Lower leg skin (tissue), 4 donors: ENCODE measurements at regions not wholly inside any gene's neighbourhood (a gene's known extent, or its start where the extent isn't known, plus 50 kb on each side); places are given as distances from the start of the nearest gene placed in this dataset.

Experiments used
- DNase-seq, 2 donors: peaks; one replicate each; pipeline ENCODE4 v3.0.0-alpha.2; 2019; ENCODE audit warnings: low spot score in 2 of 2
- H3K4me3 ChIP-seq: fragments of 200-600 bp; sonication (generic); 2 replicates; pipeline ENCODE4 v1.5.1; 2017; ENCODE audit warnings: mild to moderate bottlenecking, low read depth; ENCODE audit not compliant: poor library complexity, severe bottlenecking
- CTCF ChIP-seq, 3 donors: fragments of 450-650 bp; IDR thresholded peaks; one replicate each; pipeline ENCODE4 v1.5.1; 2016; ENCODE audit warnings: antibody characterized with exemption in 3 of 3, mild to moderate bottlenecking in 3 of 3, moderate library complexity in 2 of 3
- POLR2A ChIP-seq, 2 donors: fragments of 450-650 bp; IDR thresholded peaks; one replicate each; pipeline ENCODE4 v1.6.1; 2016 to 2017; ENCODE audit warnings: antibody characterized with exemption in 2 of 2, mild to moderate bottlenecking in 1 of 2, moderate library complexity in 1 of 2
- WGBS, 2 donors: methylation state at CpG; one replicate each; pipeline ENCODE4 v1.1.5; 2018; 5-methylcytosine and 5-hydroxymethylcytosine counted together
- intact Hi-C: fragments of 100-400 bp; cut with DNase I; formaldehyde crosslinking; loops from one replicate; pipeline ENCODE4 v1.15.0; 2023; ENCODE audit warnings: low total_unique reads

- 45% methylated on average over 4 of the region's 4 CpGs for WGBS, 2 donors
- TF ChIP-seq POLR2A (IDR thresholded peaks at IDR 0.05) (no peak), CTCF (IDR thresholded peaks at IDR 0.05) (no peak)
- H3K4me3 ChIP-seq: no peak overlapping the region
- no peak for DNase-seq
- intact Hi-C loops: loop anchor here (10.0 kb wide), 1 partner anchor 941 kb away; no protein-coding TSS in a partner anchor
These were observed 379.1 kb downstream of the ANKRD50 start for GRCh38 chr4:124333466-124333865.

GRCh38 chr4:124334119-124334518 lies 378.4 kb downstream of the ANKRD50 start:
- H3K4me3 ChIP-seq: no peak overlapping the region
- intact Hi-C loops: loop anchor here (10.0 kb wide), 1 partner anchor 941 kb away; no protein-coding TSS in a partner anchor
- WGBS, 2 donors: 0 to 1% methylated on average over 3 of the region's 3 CpGs
- TF ChIP-seq POLR2A (IDR thresholded peaks at IDR 0.05) (no peak), CTCF (IDR thresholded peaks at IDR 0.05) (no peak)
- peak in 1 of 2 donors; percentile 39 for DNase-seq

- intact Hi-C loops: loop anchor here (10.0 kb wide), 1 partner anchor 937 kb away; no protein-coding TSS in a partner anchor
- 74 to 81% methylated on average over 3 of the region's 3 CpGs for WGBS, 2 donors
- H3K4me3 ChIP-seq: no peak overlapping the region
- TF ChIP-seq POLR2A (IDR thresholded peaks at IDR 0.05) (no peak), CTCF (IDR thresholded peaks at IDR 0.05) (no peak)
- no peak for DNase-seq
These were observed 374.7 kb downstream of the ANKRD50 start for GRCh38 chr4:124337874-124338273.

- WGBS, 2 donors: 57 to 72% methylated on average over 3 of the region's 3 CpGs
- intact Hi-C loops: no loop called here
- DNase-seq: no peak
- H3K4me3 ChIP-seq: no peak overlapping the region
- TF ChIP-seq CTCF (IDR thresholded peaks at IDR 0.05) (no peak), POLR2A (IDR thresholded peaks at IDR 0.05) (no peak)
These were observed 368.8 kb downstream of the ANKRD50 start for GRCh38 chr4:124343661-124344171.

GRCh38 chr4:124372916-124373315 lies 339.6 kb downstream of the ANKRD50 start:
- no peak for DNase-seq
- H3K4me3 ChIP-seq: no peak overlapping the region
- no peak for TF ChIP-seq CTCF (IDR thresholded peaks at IDR 0.05)
- TF ChIP-seq POLR2A (IDR thresholded peaks at IDR 0.05): no peak
- intact Hi-C loops: no loop called here
- WGBS, 2 donors: 63 to 85% methylated on average over 3 of the region's 3 CpGs

- H3K4me3 ChIP-seq: no peak overlapping the region
- WGBS, 2 donors: 31 to 38% methylated on average over 4 of the region's 4 CpGs
- intact Hi-C loops: no loop called here
- no peak for DNase-seq
- TF ChIP-seq CTCF (IDR thresholded peaks at IDR 0.05) (no peak), POLR2A (IDR thresholded peaks at IDR 0.05) (no peak)
These were observed 326.4 kb downstream of the ANKRD50 start for GRCh38 chr4:124386163-124386562.
